HL-60 (cell line): ENCODE measurements at regions not wholly inside any gene's neighbourhood (a gene's known extent, or its start where the extent isn't known, plus 50 kb on each side); places are given as distances from the start of the nearest gene placed in this dataset.

ENCODE experiments used
- DNase-seq, 2 experiments: peaks; one replicate each; pipeline ENCODE4 v3.0.0-alpha.2; 2010 to 2020; ENCODE audit warnings: low read depth in 1 of 2, low spot score in 1 of 2
- H3K27ac ChIP-seq: fragments of 250-450 bp; sonication (Bioruptor Pico); replicated peaks from 2 replicates; pipeline ENCODE4 v1.5.1; 2020; ENCODE audit warnings: mild to moderate bottlenecking, moderate library complexity
- H3K27me3 ChIP-seq: fragments of 250-450 bp; sonication (Bioruptor Pico); 2 replicates; pipeline ENCODE4 v1.5.1; 2021; ENCODE audit warnings: mild to moderate bottlenecking, moderate library complexity; ENCODE audit not compliant: insufficient read depth, poor library complexity, severe bottlenecking
- H3K4me3 ChIP-seq: replicated peaks from 2 replicates; pipeline ENCODE4 v1.5.1; 2011; ENCODE audit warnings: mild to moderate bottlenecking, control low read depth, low read length; ENCODE audit not compliant: insufficient read depth
- CTCF ChIP-seq: IDR thresholded peaks from one replicate; pipeline ENCODE4 v1.5.1; 2011; ENCODE audit warnings: low read length, control low read depth, inconsistent platforms; ENCODE audit not compliant: insufficient read depth
- GABPA ChIP-seq: IDR thresholded peaks from 2 replicates; pipeline ENCODE4 v1.6.1; 2012; ENCODE audit warnings: low read depth
- POLR2AphosphoS5 ChIP-seq: IDR thresholded peaks from 2 replicates; pipeline ENCODE4 v1.6.1; 2012; ENCODE audit warnings: low read depth
- REST ChIP-seq: IDR thresholded peaks from 2 replicates; pipeline ENCODE4 v1.6.1; 2012; ENCODE audit warnings: low read depth; ENCODE audit not compliant: insufficient replicate concordance
- SPI1 ChIP-seq: IDR thresholded peaks from 2 replicates; pipeline ENCODE4 v1.6.1; 2012; ENCODE audit warnings: low read depth, mild to moderate bottlenecking, borderline replicate concordance

DNA sequence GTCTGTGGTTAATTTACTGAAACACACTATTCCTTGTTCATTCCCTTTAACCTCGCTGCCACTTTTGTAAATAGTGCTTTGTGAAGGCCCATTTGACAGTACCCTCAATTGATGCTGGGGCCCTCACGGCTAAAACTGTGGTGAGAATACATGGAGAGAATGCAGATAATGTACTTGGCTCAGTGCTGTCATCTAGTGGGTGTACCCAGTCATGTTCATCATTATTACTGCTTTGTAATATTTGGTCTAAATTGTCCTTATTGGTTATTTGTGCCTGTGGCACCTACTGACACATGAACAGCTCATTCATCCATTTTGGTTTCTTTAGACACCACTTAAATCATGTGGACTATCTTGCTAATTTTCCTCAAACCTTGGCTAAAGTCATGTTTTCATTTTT, 543.6 kb downstream of the EDEM1 start:
- DNase-seq: peak in 1 of 2 experiments; percentile 10
- H3K27me3 ChIP-seq: no peaks in the 10 kb centered on the region
- H3K27ac ChIP-seq: no peak overlapping the region
- no peak overlapping the region for H3K4me3 ChIP-seq
- peak; percentile 57 for TF ChIP-seq CTCF
- no peak for TF ChIP-seq POLR2AphosphoS5

DNA sequence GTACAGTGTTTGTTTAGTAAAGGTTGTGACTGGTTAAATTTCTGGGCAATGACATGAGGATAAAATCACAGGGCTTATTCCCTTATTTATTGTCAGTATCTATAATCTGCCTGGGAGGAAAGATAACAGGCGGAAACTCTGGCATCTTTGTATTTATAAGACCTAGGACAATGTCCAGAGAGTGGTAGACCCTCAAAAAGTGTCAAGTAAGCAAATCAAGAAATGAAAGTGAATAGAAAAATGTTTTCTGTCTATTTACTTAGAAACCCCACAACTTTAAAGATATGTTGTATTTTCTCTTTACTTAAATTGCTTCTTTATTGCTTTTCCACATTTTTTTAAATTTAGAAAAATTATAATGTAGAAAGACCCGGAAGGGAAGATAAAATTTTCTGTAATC, 544.6 kb downstream of the EDEM1 start:
- H3K27ac ChIP-seq: no peak overlapping the region
- no peak for DNase-seq
- H3K4me3 ChIP-seq: no peak overlapping the region
- TF ChIP-seq CTCF (no peak), REST (no peak), GABPA (no peak), SPI1 (no peak), POLR2AphosphoS5 (no peak)
- no peaks in the 10 kb centered on the region for H3K27me3 ChIP-seq

- H3K27ac ChIP-seq: no peak overlapping the region
- no peaks in the 10 kb centered on the region for H3K27me3 ChIP-seq
- TF ChIP-seq CTCF: no peak
- TF ChIP-seq GABPA: no peak
- no peak for TF ChIP-seq SPI1
- no peak for TF ChIP-seq REST
- TF ChIP-seq POLR2AphosphoS5: no peak
- no peak overlapping the region for H3K4me3 ChIP-seq
- no peak for DNase-seq
Observed at GRCh38 chr3:5733995-5734394, 546.5 kb downstream of the EDEM1 start.

- Histone ChIP-seq H3K27me3 (no peaks in the 10 kb centered on the region), H3K27ac (no peak overlapping the region), H3K4me3 (no peak overlapping the region)
- DNase-seq: no peak
- TF ChIP-seq SPI1: no peak
- TF ChIP-seq CTCF: no peak
- no peak for TF ChIP-seq REST
- TF ChIP-seq GABPA: no peak
- no peak for TF ChIP-seq POLR2AphosphoS5
Observed at GRCh38 chr3:5735896-5736295, 548.4 kb downstream of the EDEM1 start.
